ENCODE measurements at regions not wholly inside any gene's neighbourhood (a gene's known extent, or its start where the extent isn't known, plus 50 kb on each side); places are given as distances from the start of the nearest gene placed in this dataset.

DNA sequence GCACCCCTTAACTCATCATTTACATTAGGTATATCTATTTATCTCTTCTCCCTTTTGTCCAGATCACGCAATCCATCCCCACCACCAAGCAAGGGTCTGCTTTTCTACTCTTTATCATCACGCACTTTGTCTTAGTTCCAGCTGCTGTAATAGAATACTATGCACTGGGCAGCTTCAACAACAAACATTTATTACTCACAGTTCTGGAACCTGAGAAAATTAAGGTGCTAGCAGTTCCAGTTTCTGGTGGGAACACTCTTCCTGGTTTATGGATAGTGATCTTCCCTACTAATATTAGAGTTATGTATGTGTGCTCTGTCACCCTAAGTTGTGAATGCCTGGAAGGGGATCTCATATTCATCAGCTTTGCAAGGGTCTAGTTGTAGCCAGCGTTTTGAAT is 687.0 kb downstream of the NTRK3 start:
- 92% methylated on average over 3 of the region's 3 CpGs; no CpG with 5 or more reads in 1 of the 2 experiments for WGBS, 2 experiments (ENCODE audit: extremely low coverage in 1 of 2, insufficient coverage in 1 of 2, insufficient read length in 1 of 2, insufficient replicate concordance in 2 of 2, low coverage in 1 of 2, low lambda C conversion rate in 2 of 2, missing lambda C conversion rate in 1 of 2)
- Histone ChIP-seq H2BK15ac (ENCODE audit: low read length) (no peak overlapping the region), H4K5ac (ENCODE audit: insufficient read length, low read depth, low read length) (no peak overlapping the region), H3K9me3 (ENCODE audit: insufficient read depth in 2 of 2, low read depth in 1 of 2, low read length in 1 of 2) (no peaks in the 10 kb centered on the region), H4K20me1 (replicated peaks in 1 of 2; ENCODE audit: control insufficient read depth in 1 of 2, insufficient read depth in 2 of 2, low read length in 2 of 2) (no peaks in the 10 kb centered on the region), H3K4me1 (replicated peaks in 1 of 4; ENCODE audit: control insufficient read depth in 3 of 4, insufficient read depth in 4 of 4, low read length in 3 of 4) (no peaks in the 10 kb centered on the region), H3K9ac (replicated peaks in 1 of 4; ENCODE audit: extremely low read depth in 1 of 4, low read depth in 3 of 4, low read length in 3 of 4) (no peak overlapping the region), H3K4ac (replicated peaks; ENCODE audit: insufficient read length, low read depth, low read length) (no peak overlapping the region), H3K36me3 (ENCODE audit: control insufficient read depth in 2 of 4, insufficient read depth in 4 of 4, low read length in 3 of 4) (no peaks in the 10 kb centered on the region), H3K14ac (ENCODE audit: insufficient read length) (no peak overlapping the region), H3K27ac (ENCODE audit: low read depth, low read length) (no peak overlapping the region), H3K18ac (ENCODE audit: extremely low read depth, low read length) (no peak overlapping the region), H2BK120ac (replicated peaks; ENCODE audit: low read depth, low read length) (no peak overlapping the region), H2BK12ac (ENCODE audit: low read depth, low read length) (no peak overlapping the region), H2AFZ (ENCODE audit: low read length) (no peak overlapping the region), H4K91ac (replicated peaks; ENCODE audit: insufficient read length, low read length) (no peak overlapping the region), H3K27me3 (replicated peaks in 1 of 4; ENCODE audit: control insufficient read depth in 3 of 4, extremely low read depth in 1 of 4, insufficient read depth in 3 of 4, low read length in 3 of 4) (no peaks in the 10 kb centered on the region), H3K79me1 (ENCODE audit: low read depth, low read length) (no peaks in the 10 kb centered on the region), H3K79me2 (ENCODE audit: control insufficient read depth in 1 of 2, insufficient read depth in 2 of 2, low read length in 2 of 2) (no peaks in the 10 kb centered on the region), H4K8ac (ENCODE audit: extremely low read depth, insufficient read depth, low read length) (no peak overlapping the region), H3K4me2 (ENCODE audit: insufficient read depth in 1 of 2, low read depth in 2 of 2, low read length in 2 of 2) (no peak overlapping the region), H3K23me2 (ENCODE audit: low read depth, low read length) (no peaks in the 10 kb centered on the region), H3K4me3 (ENCODE audit: extremely low read depth in 1 of 4, insufficient read depth in 2 of 4, low read depth in 3 of 4, low read length in 4 of 4) (no peak overlapping the region), H3K23ac (ENCODE audit: insufficient read length) (no peak overlapping the region), H2BK5ac (ENCODE audit: low read depth, low read length) (no peak overlapping the region), H3K56ac (replicated peaks; ENCODE audit: insufficient read length, low read depth, low read length) (no peak overlapping the region), H2BK20ac (ENCODE audit: low read length) (no peak overlapping the region), H2AK5ac (ENCODE audit: low read depth, low read length) (no peak overlapping the region)
- FAIRE-seq (no peak), DNase-seq (ENCODE audit: low read depth in 1 of 2, low spot score in 2 of 2) (no peak)
- POLR2A ChIA-PET (ENCODE audit: partially characterized antibody) = no interaction called here
- CTCF ChIA-PET (ENCODE audit: partially characterized antibody) = no interaction called here
- TF ChIP-seq RFX5 (IDR thresholded peaks at IDR 0.05; ENCODE audit: borderline replicate concordance, low read depth, low read length) (no peak), ASH2L (IDR thresholded peaks at IDR 0.05; ENCODE audit: low read length) (no peak), NANOG (IDR thresholded peaks at IDR 0.05; ENCODE audit: insufficient read depth, low read depth, low read length, poor library complexity, severe bottlenecking) (no peak), CHD2 (IDR thresholded peaks at IDR 0.05; ENCODE audit: low read length) (no peak), POLR2AphosphoS5 (IDR thresholded peaks at IDR 0.05; ENCODE audit: low read depth, low read length) (no peak), TAF1 (IDR thresholded peaks at IDR 0.05; ENCODE audit: low read depth, low read length) (no peak), JUND (IDR thresholded peaks at IDR 0.05; ENCODE audit: low read length) (no peak), YY1 (IDR thresholded peaks at IDR 0.05; ENCODE audit: low read depth, low read length) (no peak), NRF1 (IDR thresholded peaks at IDR 0.05; ENCODE audit: low read depth, low read length) (no peak), FOSL1 (IDR thresholded peaks at IDR 0.05; ENCODE audit: insufficient read depth, low read depth, low read length) (no peak), CTBP2 (IDR thresholded peaks at IDR 0.05; ENCODE audit: borderline replicate concordance, insufficient read depth, insufficient read length, low read length) (no peak), EP300 (IDR thresholded peaks at IDR 0.05; ENCODE audit: borderline replicate concordance in 1 of 2, low read depth in 2 of 2, low read length in 2 of 2) (no peak), TCF12 (IDR thresholded peaks at IDR 0.05; ENCODE audit: low read depth, low read length) (no peak), HDAC6 (IDR thresholded peaks at IDR 0.05; ENCODE audit: low read depth, low read length) (no peak), RXRA (IDR thresholded peaks at IDR 0.05; ENCODE audit: insufficient read depth, low read depth, low read length) (no peak), CHD1 (IDR thresholded peaks at IDR 0.05; ENCODE audit: low read depth, low read length) (no peak)
